ENCODE measurements at regions not wholly inside any gene's neighbourhood (a gene's known extent, or its start where the extent isn't known, plus 50 kb on each side); places are given as distances from the start of the nearest gene placed in this dataset.

GRCh38 chr2:79393806-79394484, 118.9 kb upstream of the CTNNA2 start:
- TF ChIP-seq CTCF (optimal IDR thresholded peaks at IDR 0.05 in 1 of 3, IDR thresholded peaks at IDR 0.05 in 1 of 3, conservative IDR thresholded peaks at IDR 0.05 in 1 of 3; ENCODE audit: extremely low read depth in 1 of 3, insufficient read depth in 2 of 3, low read length in 3 of 3) (no peak), EZH2 (IDR thresholded peaks at IDR 0.05; ENCODE audit: low read length) (no peak)

All from keratinocyte (primary cell).